IMR-90 (cell line): ENCODE measurements at regions not wholly inside any gene's neighbourhood (a gene's known extent, or its start where the extent isn't known, plus 50 kb on each side); places are given as distances from the start of the nearest gene placed in this dataset.
"Not testable (repeated sequence)": the region's sequence is repeated elsewhere in the genome, so short reads cannot be mapped to it uniquely, and the experiment has no call there.

ENCODE experiments used
- CEBPB ChIP-seq: IDR thresholded peaks from 2 replicates; pipeline ENCODE4 v1.6.1; 2012; ENCODE audit warnings: low read depth, low read length, improper control_type of control experiment
- CHD1 ChIP-seq: IDR thresholded peaks from 2 replicates; pipeline ENCODE4 v1.6.1; 2012; ENCODE audit warnings: low read depth, low read length, improper control_type of control experiment
- FOS ChIP-seq: fragments of 150-350 bp; IDR thresholded peaks from 2 replicates; pipeline ENCODE4 v1.6.1; 2016; ENCODE audit warnings: low read depth, low read length
- MAFK ChIP-seq: IDR thresholded peaks from 2 replicates; pipeline ENCODE4 v1.6.1; 2012; ENCODE audit warnings: low read depth, low read length, improper control_type of control experiment
- MAZ ChIP-seq: IDR thresholded peaks from 2 replicates; pipeline ENCODE4 v1.6.1; 2012; ENCODE audit warnings: low read depth, mild to moderate bottlenecking, low read length, improper control_type of control experiment, moderate library complexity, borderline replicate concordance
- NFE2L2 ChIP-seq: fragments of 150-350 bp; IDR thresholded peaks from 2 replicates; pipeline ENCODE4 v1.6.1; 2016; ENCODE audit warnings: low read depth, mild to moderate bottlenecking, low read length
- POLR2A ChIP-seq: IDR thresholded peaks from 2 replicates; pipeline ENCODE4 v1.6.1; 2012; ENCODE audit warnings: mild to moderate bottlenecking, low read depth, low read length
- RAD21 ChIP-seq: IDR thresholded peaks from 2 replicates; pipeline ENCODE4 v1.6.1; 2012; ENCODE audit warnings: low read length, improper control_type of control experiment
- RCOR1 ChIP-seq: IDR thresholded peaks from 2 replicates; pipeline ENCODE4 v1.6.1; 2012; ENCODE audit warnings: mild to moderate bottlenecking, low read length, improper control_type of control experiment; ENCODE audit not compliant: insufficient replicate concordance
- RFX5 ChIP-seq: IDR thresholded peaks from 2 replicates; pipeline ENCODE4 v1.8.0; 2012; ENCODE audit warnings: low read depth, mild to moderate bottlenecking, low read length, moderate library complexity
- SMC3 ChIP-seq: fragments of 150-350 bp; IDR thresholded peaks from 2 replicates; pipeline ENCODE4 v1.6.1; 2016; ENCODE audit warnings: low read depth, mild to moderate bottlenecking, antibody characterized with exemption, low read length, moderate library complexity
- USF2 ChIP-seq: fragments of 150-350 bp; IDR thresholded peaks from 2 replicates; pipeline ENCODE4 v1.6.1; 2017; ENCODE audit warnings: mild to moderate bottlenecking, antibody characterized with exemption, low read length, low read depth
- TF ChIP-seq, protein P1 (sequence below): conservative IDR thresholded peaks from 2 replicates; pipeline ENCODE4 v1.5.1; 2012; ENCODE audit warnings: mild to moderate bottlenecking, low read depth, low read length, improper control_type of control experiment

- TF ChIP-seq RCOR1, RAD21, RFX5, MAFK, POLR2A, USF2, CHD1, CEBPB, MAZ, NFE2L2, SMC3, FOS: not testable (repeated sequence)
- TF ChIP-seq, protein P1, sequence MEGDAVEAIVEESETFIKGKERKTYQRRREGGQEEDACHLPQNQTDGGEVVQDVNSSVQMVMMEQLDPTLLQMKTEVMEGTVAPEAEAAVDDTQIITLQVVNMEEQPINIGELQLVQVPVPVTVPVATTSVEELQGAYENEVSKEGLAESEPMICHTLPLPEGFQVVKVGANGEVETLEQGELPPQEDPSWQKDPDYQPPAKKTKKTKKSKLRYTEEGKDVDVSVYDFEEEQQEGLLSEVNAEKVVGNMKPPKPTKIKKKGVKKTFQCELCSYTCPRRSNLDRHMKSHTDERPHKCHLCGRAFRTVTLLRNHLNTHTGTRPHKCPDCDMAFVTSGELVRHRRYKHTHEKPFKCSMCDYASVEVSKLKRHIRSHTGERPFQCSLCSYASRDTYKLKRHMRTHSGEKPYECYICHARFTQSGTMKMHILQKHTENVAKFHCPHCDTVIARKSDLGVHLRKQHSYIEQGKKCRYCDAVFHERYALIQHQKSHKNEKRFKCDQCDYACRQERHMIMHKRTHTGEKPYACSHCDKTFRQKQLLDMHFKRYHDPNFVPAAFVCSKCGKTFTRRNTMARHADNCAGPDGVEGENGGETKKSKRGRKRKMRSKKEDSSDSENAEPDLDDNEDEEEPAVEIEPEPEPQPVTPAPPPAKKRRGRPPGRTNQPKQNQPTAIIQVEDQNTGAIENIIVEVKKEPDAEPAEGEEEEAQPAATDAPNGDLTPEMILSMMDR = not testable (repeated sequence)
Observed at GRCh38 chr5:42179843-42180242, 243.4 kb upstream of the GHR start.
